HepG2 (cell line): ENCODE measurements at regions not wholly inside any gene's neighbourhood (a gene's known extent, or its start where the extent isn't known, plus 50 kb on each side); places are given as distances from the start of the nearest gene placed in this dataset.

Experiments
- ATAC-seq: fragments of 200-7000 bp; cut with Tn5 transposase; 3 replicates; pipeline ENCODE4 v1.9.1; 2020; ENCODE audit warnings: mild to moderate bottlenecking, moderate library complexity
- BruUV-seq: library from RNA; stranded (reverse); fragments of 400-500 nt; replicated peaks from 2 replicates; lab custom pipeline; 2021; lab: Mats Ljungman, UMichigan
- CTCF ChIA-PET: fragments of 300-600 bp; formaldehyde crosslinking; extraction: SDS; loops from one replicate; lab custom pipeline; 2021; ENCODE audit warnings: low total read pairs, inconsistent platforms, low intra/inter-chr PET ratio; lab: Yijun Ruan, JAX
- POLR2A ChIA-PET: fragments of 350-600 bp; sonication (Branson Sonifier 250); formaldehyde crosslinking; loops from one replicate; lab custom pipeline; 2020; ENCODE audit warnings: antibody characterized with exemption, inconsistent platforms; lab: Yijun Ruan, JAX
- DNase-seq: peaks from one replicate; pipeline ENCODE4 v3.0.0-alpha.2; 2015; ENCODE audit warnings: low spot score
- FAIRE-seq: peaks from 3 replicates; lab custom pipeline; 2011; peaks lifted over from hg19 to GRCh38; lab: Jason Lieb, UNC
- H2AFZ ChIP-seq: one replicate; pipeline ENCODE4 v1.6.1; 2011; ENCODE audit warnings: low read length, inconsistent platforms
- H3K27ac ChIP-seq: fragments of 300-600 bp; 3 replicates; pipeline ENCODE4 v1.8.0; 2011; ENCODE audit warnings: mixed run types, mild to moderate bottlenecking, mixed read lengths, low read length, inconsistent platforms; ENCODE audit not compliant: insufficient read depth; ENCODE audit errors: extremely low read length
- H3K27me3 ChIP-seq, 2 experiments: fragments of 200-600 bp in 1 of 2; 2 replicates in 1 of 2; 3 replicates in 1 of 2; pipeline versions ENCODE4 v1.6.0 to v1.8.0; 2011; ENCODE audit warnings: low read length in 2 of 2, mild to moderate bottlenecking in 2 of 2, moderate library complexity in 2 of 2, inconsistent platforms in 1 of 2; ENCODE audit not compliant: insufficient read depth in 2 of 2, control insufficient read depth in 1 of 2
- H3K36me3 ChIP-seq, 2 experiments: fragments of 200-600 bp in 1 of 2; replicated peaks in 1 of 2; 2 replicates in 1 of 2; 3 replicates in 1 of 2; pipeline versions ENCODE4 v1.5.1 to v1.8.0; 2011; ENCODE audit warnings: low read length in 2 of 2, inconsistent platforms in 1 of 2; ENCODE audit not compliant: insufficient read depth in 2 of 2, control insufficient read depth in 1 of 2
- H3K4me1 ChIP-seq: 2 replicates; pipeline ENCODE4 v1.5.1; 2012; ENCODE audit warnings: low read length, inconsistent platforms; ENCODE audit not compliant: insufficient read depth
- H3K4me2 ChIP-seq: 2 replicates; pipeline ENCODE4 v1.6.0; 2011; ENCODE audit warnings: low read depth, low read length, inconsistent platforms
- H3K4me3 ChIP-seq, 3 experiments: fragments of 200-600 bp in 1 of 3; sonication (generic), shearing (Covaris generic) in 1 of 3; replicated peaks in 1 of 3; 2 replicates each; pipeline ENCODE4 v1.5.1; 2011 to 2016; ENCODE audit warnings: low read length in 3 of 3, inconsistent platforms in 2 of 3, low read depth in 2 of 3, mild to moderate bottlenecking in 2 of 3, control low read depth in 1 of 3, mixed read lengths in 1 of 3; ENCODE audit not compliant: insufficient read depth in 1 of 3
- H3K79me2 ChIP-seq: one replicate; pipeline ENCODE4 v1.6.1; 2011; ENCODE audit warnings: low read length, inconsistent platforms; ENCODE audit not compliant: insufficient read depth
- H3K9ac ChIP-seq: 2 replicates; pipeline ENCODE4 v1.6.0; 2011; ENCODE audit warnings: mild to moderate bottlenecking, low read depth, low read length, inconsistent platforms; ENCODE audit not compliant: insufficient read depth
- H3K9me3 ChIP-seq: 2 replicates; pipeline ENCODE4 v1.5.1; 2012; ENCODE audit warnings: mild to moderate bottlenecking, low read length
- H4K20me1 ChIP-seq: 2 replicates; pipeline ENCODE4 v1.6.0; 2011; ENCODE audit warnings: inconsistent platforms, mild to moderate bottlenecking, low read length, moderate library complexity; ENCODE audit not compliant: insufficient read depth
- CCDC6 ChIP-seq: sonication (generic); formaldehyde crosslinking; IDR thresholded peaks from 2 replicates; pipeline ENCODE4 v1.8.1; 2022; ENCODE audit warnings: mild to moderate bottlenecking, missing genetic modification reagents, moderate library complexity
- FUBP1 ChIP-seq: sonication (generic); formaldehyde crosslinking; IDR thresholded peaks from 2 replicates; pipeline ENCODE4 v1.5.1; 2020; ENCODE audit warnings: missing genetic modification reagents, mild to moderate bottlenecking, borderline replicate concordance
- MEIS2 ChIP-seq: sonication (generic); formaldehyde crosslinking; IDR thresholded peaks from 2 replicates; pipeline ENCODE4 v1.9.0; 2021; ENCODE audit warnings: mild to moderate bottlenecking, missing genetic modification reagents
- MTERF4 ChIP-seq: sonication (generic); formaldehyde crosslinking; IDR thresholded peaks from 2 replicates; pipeline ENCODE4 v1.8.0; 2023; ENCODE audit warnings: mild to moderate bottlenecking, missing genetic modification reagents
- MTF1 ChIP-seq: sonication (generic); formaldehyde crosslinking; IDR thresholded peaks from 2 replicates; pipeline ENCODE4 v1.5.0; 2020; ENCODE audit warnings: missing genetic modification reagents
- PHF8 ChIP-seq: sonication (generic); formaldehyde crosslinking; IDR thresholded peaks from 2 replicates; pipeline ENCODE4 v1.5.0; 2020; ENCODE audit warnings: missing genetic modification reagents
- TFAP4 ChIP-seq: sonication (generic); IDR thresholded peaks from 2 replicates; pipeline ENCODE4 v1.6.1; 2016; ENCODE audit warnings: low read depth, borderline replicate concordance
- THAP8 ChIP-seq: sonication (generic); formaldehyde crosslinking; IDR thresholded peaks from 2 replicates; pipeline ENCODE4 v1.5.1; 2020; ENCODE audit warnings: missing genetic modification reagents, mild to moderate bottlenecking, borderline replicate concordance
- ZFP90 ChIP-seq: sonication (generic); formaldehyde crosslinking; IDR thresholded peaks from 2 replicates; pipeline ENCODE4 v1.8.0; 2022; ENCODE audit warnings: missing genetic modification reagents, mild to moderate bottlenecking, inconsistent platforms, borderline replicate concordance
- ZNF101 ChIP-seq: sonication (generic); formaldehyde crosslinking; IDR thresholded peaks from 2 replicates; pipeline ENCODE4 v1.4.0; 2020; ENCODE audit warnings: mild to moderate bottlenecking, low read depth, missing genetic modification reagents, borderline replicate concordance
- ZNF562 ChIP-seq: sonication (generic); formaldehyde crosslinking; IDR thresholded peaks from 2 replicates; pipeline ENCODE4 v1.8.0; 2022; ENCODE audit warnings: missing genetic modification reagents, borderline replicate concordance
- ZNF564 ChIP-seq: sonication (generic); formaldehyde crosslinking; IDR thresholded peaks from 2 replicates; pipeline ENCODE4 v1.8.1; 2023; ENCODE audit warnings: mild to moderate bottlenecking, missing genetic modification reagents
- WGBS: methylation state at CpG from one replicate; pipeline ENCODE4 v1.1.6; 2017; ENCODE audit warnings: low lambda C conversion rate; 5-methylcytosine and 5-hydroxymethylcytosine counted together
- in situ Hi-C: cut with HindIII; loops from 2 replicates; pipeline ENCODE4 v1.10.0; 2017; ENCODE audit warnings: low pct_unique_long_range_greater_than_20kb; ENCODE audit not compliant: extremely low pct_ligation_motif_present
- intact Hi-C: fragments of 100-400 bp; cut with micrococcal nuclease; formaldehyde crosslinking; loops from one replicate; pipeline ENCODE4 v1.10.0; 2022; ENCODE audit not compliant: unreplicated experiment
- TF ChIP-seq, protein P1 (sequence below): sonication (generic); formaldehyde crosslinking; IDR thresholded peaks from 2 replicates; pipeline ENCODE4 v1.5.0; 2020; ENCODE audit warnings: missing genetic modification reagents, mild to moderate bottlenecking, borderline replicate concordance

GRCh38 chr11:23310276-23310675 lies 450.0 kb upstream of the CCDC179 start:
- 0% methylated on average over 1 of the region's 1 CpG for WGBS
- Histone ChIP-seq H3K4me2 (no peak overlapping the region), H2AFZ (no peak overlapping the region), H3K27me3 (no peaks in the 10 kb centered on the region), H3K9ac (no peak overlapping the region), H3K4me1 (no peaks in the 10 kb centered on the region), H4K20me1 (no peaks in the 10 kb centered on the region), H3K79me2 (no peaks in the 10 kb centered on the region), H3K9me3 (no peaks in the 10 kb centered on the region), H3K27ac (no peak overlapping the region), H3K36me3 (no peaks in the 10 kb centered on the region), H3K4me3 (no peak overlapping the region)
- CTCF ChIA-PET: no interaction called here
- POLR2A ChIA-PET: no interaction called here
- DNase-seq: no peak
- no peak for ATAC-seq
- intact Hi-C loops: no loop called here
- no peak for FAIRE-seq
- no TSS peak for BruUV-seq
- in situ Hi-C loops: no loop called here
- TF ChIP-seq PHF8 (CRISPR knock-in tag) (no peak), ZNF562 (CRISPR knock-in tag) (no peak), ZNF101 (CRISPR knock-in tag) (no peak), THAP8 (CRISPR knock-in tag) (no peak), CCDC6 (CRISPR knock-in tag) (no peak), MEIS2 (CRISPR knock-in tag) (no peak), ZNF564 (no peak), TFAP4 (no peak), MTF1 (CRISPR knock-in tag) (no peak), FUBP1 (CRISPR knock-in tag) (no peak), ZFP90 (CRISPR knock-in tag) (no peak), MTERF4 (CRISPR knock-in tag) (no peak)
- TF ChIP-seq, protein P1, sequence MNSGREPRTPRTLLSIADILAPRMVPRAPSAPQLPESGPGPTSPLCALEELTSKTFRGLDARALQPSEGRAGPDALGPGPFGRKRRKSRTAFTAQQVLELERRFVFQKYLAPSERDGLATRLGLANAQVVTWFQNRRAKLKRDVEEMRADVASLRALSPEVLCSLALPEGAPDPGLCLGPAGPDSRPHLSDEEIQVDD (CRISPR knock-in tag): no peak
